ENCODE measurements at regions not wholly inside any gene's neighbourhood (a gene's known extent, or its start where the extent isn't known, plus 50 kb on each side); places are given as distances from the start of the nearest gene placed in this dataset.

GRCh38 chr6:142597836-142598235, 296.0 kb downstream of the ADGRG6 start:
- Mint-ChIP-seq H3K4me1 (ENCODE audit: low read depth) (no peaks in the 10 kb centered on the region), H3K27me3 (peaks cover 3% of the 10 kb centered on the region), H3K9me3 (peaks cover 6% of the 10 kb centered on the region), H3K4me3 (no peak overlapping the region), H3K27ac (no peak overlapping the region), H3K36me3 (ENCODE audit: low read depth) (no peaks in the 10 kb centered on the region)

- H3K36me3 Mint-ChIP-seq (ENCODE audit: low read depth) = no peaks in the 10 kb centered on the region
Measured at GRCh38 chr6:142601427-142601826, 299.6 kb downstream of the ADGRG6 start.

DNA sequence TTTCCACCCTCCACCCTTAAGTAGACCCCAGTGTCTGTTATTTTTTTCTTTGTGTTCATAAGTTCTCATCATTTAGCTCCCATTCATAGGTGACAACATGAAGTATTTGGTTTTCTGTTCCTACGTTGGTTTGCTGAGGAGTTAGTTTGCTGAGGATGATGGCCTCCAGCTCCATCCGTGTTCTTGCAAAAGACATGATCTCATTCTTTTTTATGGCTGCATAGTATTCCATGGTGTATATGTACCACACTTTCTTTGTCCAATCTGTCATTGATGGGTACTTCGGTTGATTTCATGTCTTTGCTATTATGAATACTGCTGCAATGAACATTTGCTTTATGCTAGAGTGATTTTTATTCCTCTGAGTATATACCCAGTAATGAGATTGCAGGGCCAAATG, 301.2 kb downstream of the ADGRG6 start:
- Mint-ChIP-seq H3K4me3 (no peak overlapping the region), H3K9me3 (peaks cover 6% of the 10 kb centered on the region), H3K36me3 (ENCODE audit: low read depth) (no peaks in the 10 kb centered on the region), H3K4me1 (ENCODE audit: low read depth) (peaks cover 5% of the 10 kb centered on the region), H3K27ac (no peak overlapping the region), H3K27me3 (peaks cover 4% of the 10 kb centered on the region)

More at GRCh38 chr6:142601427-142601826, 299.6 kb downstream of the ADGRG6 start:
- Mint-ChIP-seq H3K27ac (no peak overlapping the region), H3K9me3 (peaks cover 6% of the 10 kb centered on the region), H3K4me3 (no peak overlapping the region), H3K27me3 (peaks cover 3% of the 10 kb centered on the region), H3K4me1 (ENCODE audit: low read depth) (peaks cover 5% of the 10 kb centered on the region)

- Mint-ChIP-seq H3K9me3 (peaks cover 6% of the 10 kb centered on the region), H3K36me3 (ENCODE audit: low read depth) (no peaks in the 10 kb centered on the region), H3K4me3 (no peak overlapping the region), H3K27me3 (peaks cover 7% of the 10 kb centered on the region), H3K4me1 (ENCODE audit: low read depth) (peaks cover 5% of the 10 kb centered on the region), H3K27ac (no peak overlapping the region)
Measured at GRCh38 chr6:142605922-142606485, 304.2 kb downstream of the ADGRG6 start.

DNA sequence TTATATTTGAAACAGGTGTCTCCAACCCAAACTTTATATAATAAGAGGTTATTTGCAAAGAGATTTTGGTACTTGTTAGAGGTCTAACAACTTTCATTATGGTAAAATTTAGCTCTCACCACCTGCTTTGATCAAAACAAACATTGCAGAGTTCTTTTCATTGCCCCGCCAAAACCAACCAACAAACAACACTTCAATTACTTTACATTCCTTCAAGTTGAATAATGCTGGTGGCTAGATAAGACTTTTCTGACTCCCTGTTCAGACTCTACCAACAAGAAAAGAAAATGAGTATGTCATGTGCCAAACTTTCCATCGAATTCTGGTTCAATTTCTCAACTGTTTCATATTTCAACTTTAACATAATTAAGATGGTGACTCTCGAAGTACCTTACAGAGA, 311.1 kb downstream of the ADGRG6 start:
- Mint-ChIP-seq H3K27ac (no peak overlapping the region), H3K4me3 (no peak overlapping the region), H3K36me3 (ENCODE audit: low read depth) (no peaks in the 10 kb centered on the region), H3K27me3 (peaks cover 7% of the 10 kb centered on the region), H3K9me3 (no peaks in the 10 kb centered on the region), H3K4me1 (ENCODE audit: low read depth) (no peaks in the 10 kb centered on the region)

- Mint-ChIP-seq H3K4me3 (no peak overlapping the region), H3K4me1 (ENCODE audit: low read depth) (no peaks in the 10 kb centered on the region), H3K36me3 (ENCODE audit: low read depth) (no peaks in the 10 kb centered on the region), H3K27me3 (peaks cover 3% of the 10 kb centered on the region), H3K9me3 (no peaks in the 10 kb centered on the region), H3K27ac (no peak overlapping the region)
Measured at GRCh38 chr6:142613981-142614380, 312.2 kb downstream of the ADGRG6 start.

- Mint-ChIP-seq H3K27ac (no peak overlapping the region), H3K36me3 (ENCODE audit: low read depth) (no peaks in the 10 kb centered on the region), H3K4me1 (ENCODE audit: low read depth) (no peaks in the 10 kb centered on the region)
Measured at GRCh38 chr6:142617158-142617557, 315.4 kb downstream of the ADGRG6 start.

GRCh38 chr6:142621822-142622221, 320.0 kb downstream of the ADGRG6 start:
- H3K27me3 Mint-ChIP-seq = peaks cover 3% of the 10 kb centered on the region
- no peak overlapping the region for H3K4me3 Mint-ChIP-seq
- no peaks in the 10 kb centered on the region for H3K9me3 Mint-ChIP-seq
- H3K27ac Mint-ChIP-seq = no peak overlapping the region
- H3K4me1 Mint-ChIP-seq (ENCODE audit: low read depth) = no peaks in the 10 kb centered on the region
- H3K36me3 Mint-ChIP-seq (ENCODE audit: low read depth) = no peaks in the 10 kb centered on the region

More at GRCh38 chr6:142617158-142617557, 315.4 kb downstream of the ADGRG6 start:
- H3K4me3 Mint-ChIP-seq = no peak overlapping the region
- H3K27me3 Mint-ChIP-seq = peaks cover 3% of the 10 kb centered on the region
- H3K9me3 Mint-ChIP-seq = no peaks in the 10 kb centered on the region

- Mint-ChIP-seq H3K4me3 (no peak overlapping the region), H3K4me1 (ENCODE audit: low read depth) (no peaks in the 10 kb centered on the region), H3K27ac (no peak overlapping the region), H3K27me3 (no peaks in the 10 kb centered on the region), H3K36me3 (ENCODE audit: low read depth) (no peaks in the 10 kb centered on the region), H3K9me3 (no peaks in the 10 kb centered on the region)
Measured at GRCh38 chr6:142624978-142625715, 319.8 kb downstream of the HIVEP2 start.

GRCh38 chr6:142627474-142627873, 317.5 kb downstream of the HIVEP2 start:
- no peak overlapping the region for H3K4me3 Mint-ChIP-seq
- no peaks in the 10 kb centered on the region for H3K4me1 Mint-ChIP-seq (ENCODE audit: low read depth)
- H3K9me3 Mint-ChIP-seq = no peaks in the 10 kb centered on the region
- no peaks in the 10 kb centered on the region for H3K36me3 Mint-ChIP-seq (ENCODE audit: low read depth)
- no peaks in the 10 kb centered on the region for H3K27me3 Mint-ChIP-seq
- H3K27ac Mint-ChIP-seq = no peak overlapping the region

DNA sequence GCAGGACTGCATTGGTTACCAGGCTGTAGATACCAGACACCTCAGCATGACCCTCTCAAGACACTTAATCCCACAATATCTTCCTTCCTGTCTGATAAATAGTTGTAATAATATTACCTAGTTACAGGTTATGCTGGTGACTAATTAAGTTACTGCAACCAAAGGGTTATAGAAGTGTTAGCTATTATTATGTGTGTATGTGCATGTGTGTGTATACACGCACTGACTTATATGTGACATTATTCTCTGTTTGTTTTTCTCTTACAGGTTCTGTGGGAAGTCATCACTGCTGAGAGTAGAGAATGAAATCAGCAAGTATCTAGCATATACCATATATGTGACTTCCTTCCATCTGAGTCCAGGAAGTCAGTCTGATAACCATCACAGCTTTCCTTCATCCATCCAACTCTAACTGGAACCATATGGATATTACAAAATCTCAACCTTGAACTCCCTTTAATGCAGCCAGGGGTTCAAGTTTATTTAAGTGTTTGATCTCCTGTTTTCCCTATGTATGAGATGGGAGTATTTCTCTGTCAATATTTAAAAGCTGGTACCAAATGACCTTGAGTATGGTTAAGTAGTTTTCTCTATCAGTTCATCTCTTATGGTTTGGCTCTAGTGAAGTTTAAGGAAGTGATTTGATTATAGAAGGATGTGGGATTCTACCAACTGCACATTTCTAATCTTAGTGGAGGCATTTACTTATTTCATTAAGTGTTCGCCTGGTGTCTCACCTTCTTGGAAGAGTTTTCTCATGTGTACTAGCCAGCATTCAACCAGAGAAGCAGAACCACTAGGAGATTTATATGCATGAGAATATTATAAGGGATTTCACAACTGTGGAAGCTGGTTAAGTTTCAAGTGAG, 313.2 kb downstream of the HIVEP2 start:
- peaks cover 2% of the 10 kb centered on the region for H3K27me3 Mint-ChIP-seq
- no peak overlapping the region for H3K4me3 Mint-ChIP-seq
- H3K27ac Mint-ChIP-seq = no peak overlapping the region
- H3K4me1 Mint-ChIP-seq (ENCODE audit: low read depth) = peaks cover 9% of the 10 kb centered on the region
- H3K9me3 Mint-ChIP-seq = no peaks in the 10 kb centered on the region
- H3K36me3 Mint-ChIP-seq (ENCODE audit: low read depth) = no peaks in the 10 kb centered on the region

GRCh38 chr6:142633317-142633716, 311.7 kb downstream of the HIVEP2 start:
- no peaks in the 10 kb centered on the region for H3K9me3 Mint-ChIP-seq
- H3K27me3 Mint-ChIP-seq = peaks cover 3% of the 10 kb centered on the region
- H3K4me1 Mint-ChIP-seq (ENCODE audit: low read depth) = peaks cover 9% of the 10 kb centered on the region
- H3K36me3 Mint-ChIP-seq (ENCODE audit: low read depth) = no peaks in the 10 kb centered on the region
- H3K27ac Mint-ChIP-seq = no peak overlapping the region
- H3K4me3 Mint-ChIP-seq = no peak overlapping the region

DNA sequence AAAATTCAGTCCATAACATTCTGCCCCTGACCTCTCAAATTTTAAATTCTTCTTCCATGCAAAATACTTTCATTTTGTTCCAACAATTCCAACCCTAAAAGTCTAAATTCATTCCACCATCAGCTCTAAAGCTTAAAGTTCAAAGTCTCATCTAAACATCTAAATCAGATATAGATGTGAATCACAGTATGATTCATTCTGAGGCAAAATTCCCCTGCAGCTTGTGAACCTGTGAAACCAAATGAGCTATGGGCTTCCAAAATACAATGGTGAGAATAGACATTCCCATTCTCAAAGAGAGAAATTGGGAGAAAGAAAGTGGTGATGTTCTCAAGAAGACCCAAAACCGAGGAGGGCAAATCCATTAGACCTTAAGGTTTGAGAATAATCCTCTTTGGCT, 309.8 kb downstream of the HIVEP2 start:
- H3K4me1 Mint-ChIP-seq (ENCODE audit: low read depth) = peaks cover 9% of the 10 kb centered on the region
- H3K27me3 Mint-ChIP-seq = peaks cover 3% of the 10 kb centered on the region
- H3K27ac Mint-ChIP-seq = no peak overlapping the region

GRCh38 chr6:142637624-142638351, 307.2 kb downstream of the HIVEP2 start:
- H3K4me3 Mint-ChIP-seq = no peak overlapping the region
- H3K4me1 Mint-ChIP-seq (ENCODE audit: low read depth) = peaks cover 9% of the 10 kb centered on the region
- H3K27ac Mint-ChIP-seq = no peak overlapping the region
- H3K36me3 Mint-ChIP-seq (ENCODE audit: low read depth) = no peaks in the 10 kb centered on the region
- peaks cover 3% of the 10 kb centered on the region for H3K27me3 Mint-ChIP-seq
- no peaks in the 10 kb centered on the region for H3K9me3 Mint-ChIP-seq

More for the DNA sequence above, 309.8 kb downstream of the HIVEP2 start:
- Mint-ChIP-seq H3K9me3 (no peaks in the 10 kb centered on the region), H3K4me3 (no peak overlapping the region), H3K36me3 (ENCODE audit: low read depth) (no peaks in the 10 kb centered on the region)

Data from stimulated activated naive CD8-positive, alpha-beta T cell treated with anti-CD3 and anti-CD28 coated beads, Interleukin-15, Interleukin-2, amounts not matched to agents 100 ng/mL and 50 ng/mL, for 24 hours (primary cell).